Esophagus squamous epithelium (tissue), 5 donors: ENCODE measurements at regions not wholly inside any gene's neighbourhood (a gene's known extent, or its start where the extent isn't known, plus 50 kb on each side); places are given as distances from the start of the nearest gene placed in this dataset.

Experiments
- DNase-seq: peaks from one replicate; lab custom pipeline; 2025; lab: John Stamatoyannopoulos, UW
- H3K27ac ChIP-seq, 4 donors: fragments of 200-600 bp; sonication (generic); one replicate each; pipeline ENCODE4 v1.5.1; 2016 to 2019; ENCODE audit warnings: mild to moderate bottlenecking in 1 of 4
- H3K27me3 ChIP-seq, 4 donors: fragments of 200-600 bp; sonication (generic); 1 replicate in 3 of 4; 2 replicates in 1 of 4; pipeline versions ENCODE4 v1.5.1 to v1.6.0; 2017 to 2021; ENCODE audit warnings: antibody characterized with exemption in 1 of 4
- H3K36me3 ChIP-seq, 3 donors: fragments of 200-600 bp; sonication (generic); one replicate each; pipeline ENCODE4 v1.5.1; 2016 to 2019
- H3K4me1 ChIP-seq, 3 donors: fragments of 200-600 bp; sonication (generic); one replicate each; pipeline ENCODE4 v1.5.1; 2017 to 2019
- H3K4me3 ChIP-seq, 4 donors: fragments of 200-600 bp; sonication (generic); 1 replicate in 3 of 4; 2 replicates in 1 of 4; pipeline ENCODE4 v1.5.1; 2016 to 2019; ENCODE audit warnings: mild to moderate bottlenecking in 2 of 4, moderate library complexity in 1 of 4
- H3K9me3 ChIP-seq, 3 donors: fragments of 200-600 bp; sonication (generic); one replicate each; pipeline ENCODE4 v1.5.1; 2016 to 2019
- POLR2A ChIP-seq, 4 donors: fragments of 450-650 bp; IDR thresholded peaks; one replicate each; pipeline ENCODE4 v1.6.1; 2017; ENCODE audit warnings: antibody characterized with exemption in 4 of 4, mild to moderate bottlenecking in 4 of 4, moderate library complexity in 3 of 4
- WGBS, 2 donors: methylation state at CpG; one replicate each; pipeline ENCODE4 v1.1.5; 2018; 5-methylcytosine and 5-hydroxymethylcytosine counted together
- intact Hi-C: fragments of 100-400 bp; cut with DNase I; formaldehyde crosslinking; loops from one replicate; pipeline ENCODE4 v1.15.0; 2022
- TF ChIP-seq, protein P1 (sequence below), 6 experiments: fragments of 450-650 bp in 4 of 6; fragments of 200-600 bp in 2 of 6; sonication (generic) in 2 of 6; IDR thresholded peaks; one replicate each; pipeline ENCODE4 v1.5.1; 2016 to 2019; ENCODE audit warnings: antibody characterized with exemption in 6 of 6, mild to moderate bottlenecking in 4 of 6, moderate library complexity in 4 of 6
- donor health status: DM: yes; HTN: yes; CAD: no.

- no peak for DNase-seq
- TF ChIP-seq, protein P1, sequence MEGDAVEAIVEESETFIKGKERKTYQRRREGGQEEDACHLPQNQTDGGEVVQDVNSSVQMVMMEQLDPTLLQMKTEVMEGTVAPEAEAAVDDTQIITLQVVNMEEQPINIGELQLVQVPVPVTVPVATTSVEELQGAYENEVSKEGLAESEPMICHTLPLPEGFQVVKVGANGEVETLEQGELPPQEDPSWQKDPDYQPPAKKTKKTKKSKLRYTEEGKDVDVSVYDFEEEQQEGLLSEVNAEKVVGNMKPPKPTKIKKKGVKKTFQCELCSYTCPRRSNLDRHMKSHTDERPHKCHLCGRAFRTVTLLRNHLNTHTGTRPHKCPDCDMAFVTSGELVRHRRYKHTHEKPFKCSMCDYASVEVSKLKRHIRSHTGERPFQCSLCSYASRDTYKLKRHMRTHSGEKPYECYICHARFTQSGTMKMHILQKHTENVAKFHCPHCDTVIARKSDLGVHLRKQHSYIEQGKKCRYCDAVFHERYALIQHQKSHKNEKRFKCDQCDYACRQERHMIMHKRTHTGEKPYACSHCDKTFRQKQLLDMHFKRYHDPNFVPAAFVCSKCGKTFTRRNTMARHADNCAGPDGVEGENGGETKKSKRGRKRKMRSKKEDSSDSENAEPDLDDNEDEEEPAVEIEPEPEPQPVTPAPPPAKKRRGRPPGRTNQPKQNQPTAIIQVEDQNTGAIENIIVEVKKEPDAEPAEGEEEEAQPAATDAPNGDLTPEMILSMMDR (IDR thresholded peaks at IDR 0.05), result no peak
- no peak for TF ChIP-seq POLR2A (IDR thresholded peaks at IDR 0.05)
- no peaks in the 10 kb centered on the region for H3K36me3 ChIP-seq
- 91 to 93% methylated on average over 14 to 15 of the region's 18 CpGs for WGBS, 2 donors
- no peak overlapping the region for H3K27ac ChIP-seq
- no peak overlapping the region for H3K4me3 ChIP-seq
- H3K9me3 ChIP-seq, result peaks cover 0 to 6% (median 0%) of the 10 kb centered on the region in 3 donors
- no peaks in the 10 kb centered on the region for H3K4me1 ChIP-seq
- no peaks in the 10 kb centered on the region for H3K27me3 ChIP-seq
- intact Hi-C loops, result no loop called here
These were observed 76.7 kb upstream of the SLC22A16 start for GRCh38 chr6:110552901-110553641.

GRCh38 chr6:110552076-110552475 is 75.7 kb upstream of the SLC22A16 start:
- Histone ChIP-seq H3K27me3 (peaks cover 0 to 3% (median 0%) of the 10 kb centered on the region in 4 donors), H3K4me3 (no peak overlapping the region), H3K4me1 (no peaks in the 10 kb centered on the region), H3K9me3 (peaks cover 0 to 6% (median 0%) of the 10 kb centered on the region in 3 donors), H3K36me3 (no peaks in the 10 kb centered on the region), H3K27ac (no peak overlapping the region)
- intact Hi-C loops, result no loop called here
- TF ChIP-seq, protein P1 (IDR thresholded peaks at IDR 0.05), result no peak
- no peak for TF ChIP-seq POLR2A (IDR thresholded peaks at IDR 0.05)
- no peak for DNase-seq

DNA sequence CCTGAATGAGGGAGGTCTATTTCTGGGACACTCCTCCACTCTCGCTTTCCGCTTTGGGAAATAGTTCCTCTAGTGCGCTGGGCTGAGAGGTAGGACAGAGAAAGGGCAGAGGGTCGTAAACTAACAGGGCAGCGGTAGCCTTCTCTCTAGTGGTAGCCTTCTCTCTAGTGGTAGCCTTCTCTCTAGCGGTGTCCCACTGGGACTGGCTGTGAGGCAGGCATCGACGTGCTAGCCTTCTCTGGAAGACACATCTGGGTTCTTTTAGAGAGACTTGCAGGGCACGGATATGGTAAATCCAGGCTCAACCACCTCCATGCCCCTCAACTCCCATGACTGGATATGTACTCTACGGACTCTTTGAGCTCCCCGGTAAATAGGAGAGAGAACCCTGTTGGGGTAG is 74.7 kb upstream of the SLC22A16 start:
- Histone ChIP-seq H3K27me3 (peaks cover 0 to 6% (median 0%) of the 10 kb centered on the region in 4 donors), H3K9me3 (peaks cover 0 to 6% (median 0%) of the 10 kb centered on the region in 3 donors)

GRCh38 chr6:110550353-110550752 is 73.9 kb upstream of the SLC22A16 start:
- Histone ChIP-seq H3K27ac (no peak overlapping the region), H3K27me3 (peaks cover 0 to 6% (median 0%) of the 10 kb centered on the region in 4 donors), H3K4me3 (no peak overlapping the region), H3K4me1 (no peaks in the 10 kb centered on the region), H3K9me3 (peaks cover 0 to 6% (median 0%) of the 10 kb centered on the region in 3 donors), H3K36me3 (no peaks in the 10 kb centered on the region)
- TF ChIP-seq POLR2A (IDR thresholded peaks at IDR 0.05), result no peak
- TF ChIP-seq, protein P1 (IDR thresholded peaks at IDR 0.05), result no peak
- DNase-seq, result no peak
- intact Hi-C loops, result no loop called here
- WGBS, 2 donors, result 81 to 92% methylated on average over 3 to 4 of the region's 5 CpGs

More for the DNA sequence above, 74.7 kb upstream of the SLC22A16 start:
- no peaks in the 10 kb centered on the region for H3K4me1 ChIP-seq
- intact Hi-C loops, result no loop called here
- H3K4me3 ChIP-seq, result no peak overlapping the region
- no peaks in the 10 kb centered on the region for H3K36me3 ChIP-seq
- TF ChIP-seq POLR2A (IDR thresholded peaks at IDR 0.05), result no peak
- TF ChIP-seq, protein P1 (IDR thresholded peaks at IDR 0.05), result no peak
- DNase-seq, result no peak
- 89 to 92% methylated on average over 7 to 9 of the region's 11 CpGs for WGBS, 2 donors
- no peak overlapping the region for H3K27ac ChIP-seq

- no peak overlapping the region for H3K27ac ChIP-seq
- no peaks in the 10 kb centered on the region for H3K4me1 ChIP-seq
- peaks cover 0 to 12% (median 0%) of the 10 kb centered on the region in 4 donors for H3K27me3 ChIP-seq
- intact Hi-C loops, result no loop called here
- 80 to 97% methylated on average over 4 to 5 of the region's 5 CpGs for WGBS, 2 donors
- TF ChIP-seq POLR2A (IDR thresholded peaks at IDR 0.05), result no peak
- TF ChIP-seq, protein P1 (IDR thresholded peaks at IDR 0.05), result no peak
- H3K36me3 ChIP-seq, result no peaks in the 10 kb centered on the region
- DNase-seq, result no peak
- no peak overlapping the region for H3K4me3 ChIP-seq
- H3K9me3 ChIP-seq, result peaks cover 0 to 12% (median 0%) of the 10 kb centered on the region in 3 donors
These were observed 72.9 kb upstream of the SLC22A16 start for GRCh38 chr6:110549277-110549676.
